ENCODE measurements at regions not wholly inside any gene's neighbourhood (a gene's known extent, or its start where the extent isn't known, plus 50 kb on each side); places are given as distances from the start of the nearest gene placed in this dataset.

DNA sequence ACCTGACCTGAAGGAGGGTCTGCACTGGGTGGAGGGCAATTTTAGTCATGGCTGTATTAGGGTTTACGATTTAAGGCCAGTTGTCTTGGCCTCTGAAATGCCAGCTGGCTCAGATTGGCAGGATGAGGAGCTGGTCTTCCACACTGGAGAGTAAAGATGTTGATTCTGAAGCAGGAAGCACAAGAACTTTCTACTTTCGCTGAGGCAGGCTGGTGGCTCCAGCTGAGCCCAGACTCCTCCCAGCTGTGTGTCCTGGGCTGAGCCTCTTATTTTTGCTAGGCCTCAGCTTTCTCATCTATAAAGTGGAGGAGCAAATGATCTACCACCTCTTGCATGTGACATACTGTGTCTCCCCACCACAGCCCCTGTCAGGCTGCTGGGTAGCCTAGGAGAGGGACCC is 74.4 kb downstream of the MRM1 start:
- no peak for TF ChIP-seq POLR2A (IDR thresholded peaks at IDR 0.05)
- TF ChIP-seq, protein P1, sequence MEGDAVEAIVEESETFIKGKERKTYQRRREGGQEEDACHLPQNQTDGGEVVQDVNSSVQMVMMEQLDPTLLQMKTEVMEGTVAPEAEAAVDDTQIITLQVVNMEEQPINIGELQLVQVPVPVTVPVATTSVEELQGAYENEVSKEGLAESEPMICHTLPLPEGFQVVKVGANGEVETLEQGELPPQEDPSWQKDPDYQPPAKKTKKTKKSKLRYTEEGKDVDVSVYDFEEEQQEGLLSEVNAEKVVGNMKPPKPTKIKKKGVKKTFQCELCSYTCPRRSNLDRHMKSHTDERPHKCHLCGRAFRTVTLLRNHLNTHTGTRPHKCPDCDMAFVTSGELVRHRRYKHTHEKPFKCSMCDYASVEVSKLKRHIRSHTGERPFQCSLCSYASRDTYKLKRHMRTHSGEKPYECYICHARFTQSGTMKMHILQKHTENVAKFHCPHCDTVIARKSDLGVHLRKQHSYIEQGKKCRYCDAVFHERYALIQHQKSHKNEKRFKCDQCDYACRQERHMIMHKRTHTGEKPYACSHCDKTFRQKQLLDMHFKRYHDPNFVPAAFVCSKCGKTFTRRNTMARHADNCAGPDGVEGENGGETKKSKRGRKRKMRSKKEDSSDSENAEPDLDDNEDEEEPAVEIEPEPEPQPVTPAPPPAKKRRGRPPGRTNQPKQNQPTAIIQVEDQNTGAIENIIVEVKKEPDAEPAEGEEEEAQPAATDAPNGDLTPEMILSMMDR (IDR thresholded peaks at IDR 0.05): no peak

Data from thyroid gland (tissue), 4 donors.